Mesenteric fat pad (tissue), 1 donor: ENCODE measurements at regions not wholly inside any gene's neighbourhood (a gene's known extent, or its start where the extent isn't known, plus 50 kb on each side); places are given as distances from the start of the nearest gene placed in this dataset.
"Not testable (repeated sequence)": the region's sequence is repeated elsewhere in the genome, so short reads cannot be mapped to it uniquely, and the experiment has no call there.

ENCODE experiments used
- DNase-seq: peaks from one replicate; pipeline ENCODE4 v3.0.0-alpha.2; 2020; ENCODE audit warnings: low spot score
- donor health status: DM: yes; HTN: yes; CAD: no.

DNA sequence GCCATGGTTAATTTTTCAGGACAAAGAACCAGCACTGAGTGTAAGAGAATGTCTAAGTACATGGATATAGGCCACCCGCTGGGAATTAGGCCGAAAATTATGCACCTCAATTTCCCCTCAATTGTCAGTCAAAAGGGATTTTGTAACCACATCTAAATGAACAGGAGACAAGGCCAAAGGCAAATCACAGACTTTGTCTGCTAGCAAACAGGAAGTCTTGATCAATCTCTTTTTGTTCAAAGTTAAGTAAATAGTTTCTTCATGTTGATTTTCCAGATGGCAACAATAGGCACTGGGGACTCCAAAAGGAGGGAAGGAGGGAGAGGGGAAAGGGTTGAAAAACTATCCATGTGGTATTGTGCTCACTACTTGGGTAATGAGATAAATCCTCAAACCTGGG, 276.0 kb downstream of the COG6 start:
- no peak for DNase-seq

DNA sequence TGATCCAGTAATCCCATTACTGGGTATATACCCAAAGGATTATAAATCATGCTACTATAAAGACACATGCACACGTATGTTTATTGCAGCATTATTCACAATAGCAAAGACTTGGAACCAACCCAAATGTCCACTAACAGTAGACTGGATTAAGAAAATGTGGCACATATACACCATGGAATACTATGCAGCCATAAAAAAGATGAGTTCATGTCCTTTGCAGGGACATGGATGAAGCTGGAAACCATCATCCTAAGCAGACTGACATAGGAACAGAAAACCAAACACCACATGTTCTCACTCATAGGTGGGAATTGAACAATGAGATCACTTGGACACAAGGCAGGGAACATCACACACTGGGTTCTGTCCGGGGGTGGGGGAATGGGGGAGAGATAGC, 277.1 kb downstream of the COG6 start:
- DNase-seq: not testable (repeated sequence)

DNA sequence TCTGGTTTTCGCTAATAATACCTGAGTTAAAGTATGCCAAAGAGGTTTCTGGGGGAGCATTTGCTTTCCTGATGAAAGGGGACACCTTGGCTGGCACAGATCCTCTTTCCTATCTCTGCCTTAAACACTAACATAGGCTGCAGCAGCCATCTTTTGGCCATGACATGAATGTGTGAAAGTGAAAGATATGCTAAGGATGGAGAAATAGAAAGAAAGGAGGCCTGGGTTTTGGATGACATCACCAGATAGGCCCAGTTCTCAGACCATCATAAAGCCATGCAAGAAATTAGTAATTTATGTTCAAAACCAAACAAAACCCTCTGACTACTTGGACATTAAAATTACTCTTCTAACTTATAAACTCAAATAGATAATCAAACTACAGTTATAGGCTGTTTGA, 279.7 kb downstream of the COG6 start:
- no peak for DNase-seq

DNA sequence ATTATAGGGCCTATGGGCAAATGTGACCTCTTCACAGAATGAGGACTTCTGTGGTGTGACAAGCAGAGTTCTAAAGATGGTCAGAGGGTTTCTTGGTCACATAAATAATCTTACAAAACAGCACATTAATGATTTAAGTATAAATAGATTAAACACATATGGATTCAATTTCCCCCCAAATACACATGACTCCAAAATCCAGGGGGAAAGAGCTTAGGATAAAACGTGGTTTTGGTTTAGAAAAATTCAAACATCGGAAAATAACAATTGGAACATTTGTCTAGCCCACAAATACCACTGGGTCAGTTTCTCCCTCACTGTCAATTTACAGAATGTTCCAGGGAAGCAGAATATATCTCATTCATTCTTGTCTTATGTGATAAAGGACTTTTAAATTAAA, 283.1 kb downstream of the COG6 start:
- no peak for DNase-seq

DNA sequence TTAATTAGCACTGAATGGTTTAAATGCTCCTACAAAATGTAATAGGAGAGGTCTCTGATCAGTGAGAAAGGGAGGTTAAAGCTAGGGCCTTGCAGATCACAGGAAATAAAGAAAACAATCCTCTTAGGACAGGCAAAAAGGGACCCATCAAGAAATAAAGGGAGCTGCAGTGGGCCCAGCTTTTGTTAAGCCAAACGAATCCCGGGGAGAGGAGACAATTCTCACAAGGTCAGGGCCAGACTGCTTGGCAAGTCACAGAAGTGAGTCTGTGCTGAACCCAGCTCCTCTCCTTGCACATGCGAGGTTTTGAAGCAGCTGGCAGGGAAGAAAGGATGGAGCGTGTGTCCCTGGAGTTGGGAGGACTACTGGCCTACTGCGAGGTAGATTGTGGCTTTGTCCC, 285.8 kb downstream of the COG6 start:
- DNase-seq: no peak

DNA sequence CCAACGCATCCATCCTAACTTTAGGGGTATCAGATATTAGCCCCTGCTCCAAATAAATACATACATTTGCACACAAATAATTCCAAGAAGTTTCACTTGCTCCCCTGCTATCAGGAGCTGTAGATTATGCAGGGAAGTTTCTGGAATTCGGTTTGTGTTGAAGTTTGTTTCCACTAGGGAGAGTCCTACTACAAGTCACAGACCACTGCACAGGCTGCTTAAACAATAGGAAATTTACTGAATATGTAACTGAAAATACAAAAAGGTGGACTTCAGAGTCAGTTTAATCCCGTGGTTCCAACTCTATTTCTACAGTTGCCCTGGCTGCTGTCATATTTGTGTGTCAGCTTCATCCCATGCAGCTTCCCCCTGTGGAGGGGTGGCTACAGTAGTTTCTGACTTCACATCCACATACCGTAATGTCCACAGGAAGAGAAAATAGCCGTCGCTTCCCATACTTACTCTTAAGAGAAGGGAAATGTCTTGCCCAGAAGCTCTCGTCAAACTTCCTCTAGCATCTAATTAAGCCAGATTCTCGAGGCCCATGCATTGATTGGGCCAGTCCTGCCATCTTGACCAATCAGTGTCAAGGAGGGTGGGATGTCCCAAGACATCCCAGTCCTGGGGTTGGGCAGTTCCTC, 286.6 kb downstream of the COG6 start:
- DNase-seq: no peak

DNA sequence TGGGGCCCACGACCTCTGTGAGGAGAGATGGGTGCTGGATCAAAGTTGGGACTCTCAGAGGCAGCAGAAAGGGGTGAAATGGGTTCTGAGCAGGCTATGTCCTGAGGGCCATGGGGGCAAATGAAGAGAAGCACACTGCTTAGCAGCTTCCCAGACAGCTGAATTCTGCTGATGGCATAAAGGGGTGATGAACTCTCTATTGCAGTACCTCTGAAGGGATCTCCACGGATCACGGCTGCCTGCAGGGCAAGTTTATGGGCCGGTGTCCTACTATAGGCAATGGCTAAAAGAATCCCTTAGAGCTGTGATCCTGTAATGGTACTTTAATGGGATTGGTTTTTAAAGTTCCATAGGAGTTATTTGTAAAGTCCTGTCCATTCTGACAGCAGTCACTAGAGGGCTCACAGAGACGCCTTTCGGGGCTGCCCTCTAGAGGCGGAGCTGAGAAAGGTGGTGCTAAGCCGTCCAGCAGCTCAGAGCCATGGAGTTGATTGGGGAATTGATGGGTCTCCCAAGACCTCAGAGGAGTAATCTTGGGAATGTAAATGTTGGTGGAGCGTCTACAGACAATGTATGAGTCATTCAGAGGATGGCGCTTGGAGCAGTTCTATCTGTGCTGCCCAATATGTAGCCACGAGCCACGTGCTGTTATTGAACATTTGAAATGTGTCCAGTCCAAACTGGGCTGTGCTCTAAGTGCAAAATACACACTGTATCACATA, 287.3 kb downstream of the COG6 start:
- DNase-seq: no peak

DNA sequence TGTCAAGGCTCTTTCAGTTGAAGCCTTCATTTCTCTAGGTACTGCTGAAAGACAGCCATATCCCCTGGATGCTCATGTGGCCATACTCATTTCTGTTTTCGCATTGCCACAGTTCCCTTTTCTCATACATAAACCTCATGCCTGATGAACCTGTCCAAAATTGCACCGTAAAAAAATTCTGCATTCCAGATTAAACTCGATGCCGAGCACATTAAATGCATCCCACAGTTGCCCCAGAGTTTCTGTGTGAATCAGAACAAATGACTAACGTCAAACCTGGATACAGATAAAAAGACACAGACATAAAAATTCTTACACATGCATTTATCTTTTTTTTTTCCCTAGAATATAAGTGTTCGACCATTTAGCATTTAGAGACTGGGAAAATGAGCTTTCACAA, 288.2 kb downstream of the COG6 start:
- DNase-seq: no peak

DNA sequence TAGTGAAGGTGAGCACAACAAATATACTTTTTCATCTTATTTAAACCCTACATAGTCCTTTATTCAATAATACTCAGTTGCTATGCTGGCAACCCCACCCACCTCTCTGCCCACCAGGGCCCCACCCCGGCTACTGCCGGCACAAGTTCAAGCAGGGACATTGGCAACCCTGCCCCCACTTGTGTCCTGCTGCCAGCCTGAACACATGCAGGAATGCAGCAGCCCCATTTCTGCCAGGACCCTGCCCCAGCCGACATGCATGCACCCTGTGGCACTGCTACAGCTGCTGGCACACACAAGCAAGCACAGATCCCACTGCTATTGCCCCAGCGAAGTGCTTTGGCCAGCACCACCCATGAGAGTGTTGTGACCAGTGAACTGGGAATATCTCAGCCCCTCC, 289.8 kb downstream of the COG6 start:
- no peak for DNase-seq

DNA sequence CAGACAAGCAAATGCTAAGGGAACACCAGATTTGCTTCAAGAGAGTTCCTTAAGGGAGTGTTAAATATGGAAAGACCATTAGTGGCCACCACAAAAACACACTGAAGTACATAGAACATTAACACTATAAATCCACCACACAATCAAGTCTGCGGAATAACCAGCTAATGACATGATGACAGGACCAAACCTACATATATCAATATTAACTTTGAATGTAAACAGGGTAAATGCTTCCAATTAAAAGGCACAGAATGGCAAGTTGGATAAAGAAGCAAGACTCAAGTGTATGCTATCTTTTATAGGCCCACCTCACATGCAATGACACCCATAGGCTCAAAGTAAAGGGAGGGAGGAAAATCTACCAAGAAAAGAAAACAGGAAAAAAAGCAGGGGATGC, 291.3 kb downstream of the COG6 start:
- DNase-seq: no peak

DNA sequence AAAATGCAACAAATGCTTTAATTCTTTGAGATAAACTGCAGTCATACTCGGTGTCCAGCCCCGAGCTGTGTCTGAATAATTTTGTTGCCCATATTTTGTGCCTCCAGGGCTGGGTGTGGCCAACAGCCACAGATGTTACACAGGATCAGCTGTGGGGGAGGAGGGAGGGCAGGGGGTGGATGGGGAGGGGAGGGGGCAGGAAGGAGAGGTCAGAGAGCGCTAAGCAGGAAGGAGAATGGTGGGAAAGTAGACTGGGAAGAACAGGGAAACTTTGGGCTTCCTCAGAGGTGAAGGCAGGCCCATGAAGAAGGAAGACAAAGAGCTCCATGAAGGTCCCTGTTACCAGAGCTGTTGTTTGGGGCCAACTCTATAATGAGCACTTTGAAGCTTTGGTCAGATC, 295.8 kb downstream of the COG6 start:
- no peak for DNase-seq

DNA sequence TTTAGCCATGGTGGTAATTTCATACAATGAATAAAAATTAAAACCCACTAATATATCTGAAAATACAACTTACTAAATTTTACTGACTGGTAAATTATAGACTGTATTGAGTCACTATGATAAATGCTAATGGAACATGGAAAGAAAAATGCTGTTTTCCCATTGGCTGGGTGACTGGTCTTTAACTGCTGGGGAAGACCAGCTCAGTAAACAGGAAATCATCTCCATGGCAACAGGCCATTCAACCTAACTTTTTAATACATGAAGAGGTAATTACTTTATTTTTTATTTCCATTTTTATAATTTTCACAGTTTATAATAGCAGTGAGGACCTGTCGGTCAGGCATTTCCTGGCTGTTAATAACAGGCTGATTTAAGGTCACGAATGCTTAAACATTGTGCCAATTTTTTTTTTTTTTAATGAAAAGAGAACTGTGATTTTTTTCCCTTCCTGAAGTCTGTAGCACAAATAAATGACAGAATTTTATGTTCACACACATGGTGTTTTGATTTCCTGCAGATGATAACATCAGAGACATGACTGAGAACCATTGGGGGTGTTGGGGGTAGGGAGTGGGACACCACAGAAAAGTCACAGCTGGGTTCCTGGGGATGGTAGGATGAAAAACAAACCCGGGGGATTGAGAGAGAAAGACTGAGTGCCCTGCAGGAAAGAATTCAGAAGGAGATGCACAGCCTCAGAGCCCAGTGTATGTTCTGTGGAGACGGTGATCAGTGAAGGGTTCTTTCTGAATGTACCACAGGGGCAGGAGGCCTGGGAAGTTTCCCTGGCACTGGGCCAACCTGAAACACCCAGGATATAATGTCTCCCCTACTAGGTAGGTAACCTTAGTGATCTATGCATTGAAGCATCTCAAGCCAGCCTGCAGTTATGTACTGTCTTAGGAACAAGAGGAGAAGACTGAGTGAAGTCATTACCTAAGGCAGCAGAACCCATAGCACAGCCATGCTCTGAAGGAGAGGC, 297.1 kb downstream of the COG6 start:
- no peak for DNase-seq

DNA sequence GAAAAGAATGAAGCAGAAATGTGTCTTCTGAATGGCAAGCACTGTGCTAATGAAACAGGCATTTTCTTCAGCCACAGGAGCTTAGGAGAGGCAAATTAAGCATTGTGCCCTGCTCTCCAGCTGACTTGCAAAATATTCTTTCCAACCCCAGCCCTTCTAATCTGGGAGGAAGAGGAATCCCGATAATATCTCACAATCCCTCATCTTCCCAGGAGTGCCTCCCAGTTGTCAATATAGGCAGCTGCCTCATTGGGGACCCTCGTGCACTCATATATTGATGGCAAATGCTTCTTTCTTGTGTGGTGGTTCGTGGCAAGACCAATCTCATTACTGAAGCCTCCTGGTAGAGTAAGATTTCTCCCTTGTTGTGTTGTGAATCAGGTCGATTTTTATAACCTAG, 299.0 kb downstream of the COG6 start:
- DNase-seq: no peak

DNA sequence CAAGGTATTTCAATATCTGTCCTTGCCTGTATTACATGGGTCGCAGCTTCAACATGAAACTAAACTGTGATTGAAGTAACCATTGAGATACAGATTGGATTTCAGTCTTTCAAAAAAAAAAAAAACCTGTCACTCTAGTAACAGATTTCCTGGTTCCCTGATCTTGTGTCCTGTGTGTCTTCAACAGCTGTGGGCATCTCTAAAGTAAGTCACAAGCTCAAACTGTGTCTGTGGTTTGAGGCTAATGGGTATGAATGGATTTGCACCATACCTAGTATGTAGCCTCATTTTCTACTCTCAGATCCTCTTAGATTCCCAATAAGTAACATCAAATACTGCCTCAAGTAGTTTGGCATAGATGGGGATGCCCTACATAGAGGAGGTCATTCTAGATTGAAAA, 300.1 kb downstream of the COG6 start:
- DNase-seq: no peak

DNA sequence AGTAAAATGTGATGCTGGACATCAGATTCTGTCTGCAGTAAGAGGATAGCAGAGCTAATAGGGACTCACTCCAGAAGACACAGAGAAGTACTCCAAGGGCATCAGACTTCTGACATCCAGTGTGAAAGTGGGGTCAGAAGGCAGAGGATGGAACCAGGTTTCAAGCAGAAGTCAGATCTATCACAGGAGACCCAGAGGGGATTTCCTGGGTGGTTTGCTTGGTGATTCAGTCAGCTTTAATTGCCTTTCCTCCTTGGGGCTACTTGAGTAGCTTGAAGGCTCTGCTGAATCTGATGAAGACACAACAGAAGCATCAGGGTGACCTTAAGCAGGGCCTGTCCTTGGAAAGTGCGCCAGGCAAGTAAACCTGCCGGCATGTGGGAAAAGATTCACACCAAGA, 300.6 kb downstream of the COG6 start:
- DNase-seq: no peak

DNA sequence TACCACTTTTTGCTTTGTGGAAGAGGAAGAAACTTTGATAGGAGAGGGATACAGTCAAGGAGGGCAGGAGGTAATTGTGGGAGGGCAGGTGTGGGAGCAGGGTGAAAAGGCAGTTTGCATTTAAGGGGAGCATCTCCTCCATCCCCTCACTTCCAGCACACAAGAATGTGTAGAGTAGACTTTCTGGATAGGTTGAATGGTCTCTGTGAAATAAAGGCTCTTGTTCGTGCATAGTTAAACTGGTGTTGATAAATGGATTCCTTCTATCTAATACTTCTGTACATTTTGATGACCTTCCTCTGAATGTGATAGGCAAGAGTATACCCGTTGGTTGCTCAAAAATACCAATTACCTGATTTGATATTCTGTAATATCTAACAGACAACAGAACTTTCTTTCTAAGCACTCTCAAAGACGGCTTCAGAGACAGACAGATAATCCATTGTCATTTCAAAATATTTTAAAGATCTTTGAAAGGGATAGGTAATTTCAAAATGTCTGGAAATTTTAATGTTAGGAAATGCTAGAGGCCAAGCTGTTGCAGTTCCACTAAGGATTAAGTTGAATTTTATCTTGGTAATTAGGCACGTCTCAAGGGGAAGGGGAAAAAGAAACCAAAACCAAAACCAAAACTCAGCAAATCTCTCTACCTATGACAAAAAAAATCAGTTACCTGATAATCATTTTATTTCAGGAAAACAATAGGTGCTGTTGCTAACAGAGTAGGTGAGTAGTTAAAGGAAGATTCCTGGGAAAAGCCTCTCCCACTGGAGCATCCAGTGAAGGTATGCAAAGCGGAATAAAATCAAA, 302.6 kb downstream of the COG6 start:
- DNase-seq: no peak

DNA sequence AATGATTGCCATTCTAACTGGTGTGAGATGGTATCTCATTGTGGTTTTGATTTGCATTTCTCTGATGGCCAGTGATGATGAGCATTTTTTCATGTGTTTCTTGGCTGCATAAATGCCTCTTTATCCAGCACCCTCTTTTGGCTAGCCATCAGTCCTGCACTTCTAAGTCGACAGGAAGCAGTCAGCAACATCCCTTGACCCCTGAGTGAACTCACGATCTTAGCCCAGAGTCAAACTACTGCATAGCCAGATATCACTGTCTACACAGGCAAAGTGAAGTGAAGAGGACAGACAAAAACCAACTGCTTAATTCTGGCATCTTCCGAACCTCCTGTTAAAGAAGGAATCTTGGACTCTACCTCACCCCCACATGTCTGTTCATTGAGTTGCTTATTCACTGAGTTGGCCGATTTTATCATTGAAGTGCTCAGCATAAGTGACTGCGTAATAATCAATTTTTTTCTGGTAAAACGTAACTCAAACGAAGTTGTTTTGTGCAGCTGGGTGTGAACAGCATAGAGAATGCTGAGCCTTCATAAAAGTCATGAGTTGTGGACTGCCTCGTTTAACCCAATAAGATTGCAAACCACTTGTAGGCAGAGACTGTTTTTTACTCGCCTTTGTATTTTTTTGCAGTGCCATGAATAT, 304.2 kb downstream of the COG6 start:
- DNase-seq: no peak

DNA sequence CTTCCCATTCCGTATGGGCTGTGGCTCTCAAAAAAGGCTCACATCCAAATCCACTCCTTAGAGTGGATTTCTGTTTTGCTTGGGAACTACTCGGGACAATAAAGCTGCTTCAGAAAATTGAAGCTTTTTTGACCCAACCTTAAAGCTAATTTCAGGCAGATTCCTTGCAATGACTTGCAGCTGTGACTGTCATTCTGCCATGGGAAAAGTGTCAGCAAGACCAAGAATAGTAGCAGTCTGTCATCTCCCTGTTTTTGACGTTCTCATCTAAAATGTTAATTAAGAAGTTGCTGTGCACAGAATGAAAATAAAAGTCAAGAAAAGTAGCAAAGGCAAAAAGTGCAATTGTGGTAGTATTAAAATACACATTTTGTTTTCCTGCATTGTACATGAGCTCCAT, 304.7 kb downstream of the COG6 start:
- no peak for DNase-seq

DNA sequence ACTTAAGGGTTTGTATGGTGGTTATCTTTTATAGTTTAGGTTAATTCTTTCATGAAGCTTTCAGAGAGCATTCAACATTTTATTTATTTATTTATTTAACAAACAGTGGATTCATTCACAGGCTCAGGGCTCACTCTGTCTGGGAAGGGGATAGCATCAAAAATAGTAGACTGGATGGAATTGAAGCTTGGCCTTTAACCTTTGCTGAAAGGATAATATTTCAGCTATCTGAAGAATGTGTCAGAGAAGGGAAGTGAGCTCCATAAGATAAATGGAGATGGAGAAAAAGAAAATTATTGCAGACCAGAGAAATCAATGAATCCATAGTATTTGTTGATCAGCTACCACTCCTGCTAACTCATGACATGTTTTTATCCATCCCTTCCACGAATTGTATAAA, 305.6 kb downstream of the COG6 start:
- DNase-seq: no peak

DNA sequence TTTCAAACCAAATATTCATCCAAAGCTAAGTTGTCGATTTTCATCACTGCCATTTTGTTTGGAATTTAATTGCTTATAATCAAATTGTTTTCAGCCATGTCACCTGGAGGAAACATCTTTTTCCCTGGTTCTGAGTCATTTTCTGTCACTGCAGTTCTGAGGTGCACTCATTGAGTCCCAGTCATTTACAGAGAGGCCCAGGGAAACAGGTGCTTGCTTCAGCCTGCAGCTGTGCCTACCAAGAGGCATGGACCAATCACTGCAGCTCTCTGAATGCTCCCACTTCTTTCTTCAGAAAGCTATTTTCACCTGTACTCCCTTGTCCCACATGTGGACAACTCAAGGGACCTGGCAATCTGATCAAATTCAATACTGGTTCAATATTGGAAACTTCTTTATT, 308.1 kb downstream of the COG6 start:
- no peak for DNase-seq

DNA sequence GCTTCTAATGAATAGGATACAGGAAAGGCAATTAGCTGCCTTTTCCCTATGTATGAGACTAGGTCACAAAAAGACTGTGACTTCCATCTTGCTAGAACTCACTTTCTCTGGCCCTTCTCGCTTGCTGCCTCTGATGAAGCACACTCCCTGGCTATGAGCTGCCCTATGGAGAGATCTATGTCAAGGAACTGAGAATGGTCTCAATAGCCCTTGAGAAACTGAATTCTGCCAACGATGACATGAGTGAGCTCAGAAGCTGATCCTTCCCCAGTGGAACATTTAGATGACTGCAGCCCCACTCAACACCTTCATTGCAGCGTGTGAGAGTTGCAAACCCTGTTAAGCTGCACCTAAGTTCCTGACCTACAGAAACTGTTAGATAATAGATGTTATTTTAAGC, 309.8 kb downstream of the COG6 start:
- DNase-seq: no peak
